Loucy (cell line): ENCODE measurements at regions not wholly inside any gene's neighbourhood (a gene's known extent, or its start where the extent isn't known, plus 50 kb on each side); places are given as distances from the start of the nearest gene placed in this dataset.

Experiments
- H2AFZ ChIP-seq: fragments of 200-600 bp; sonication (generic); 2 replicates; pipeline ENCODE4 v1.6.0; 2016; ENCODE audit warnings: antibody characterized with exemption, mild to moderate bottlenecking, low read length, moderate library complexity
- H3F3A ChIP-seq: fragments of 200-600 bp; 2 replicates; pipeline ENCODE4 v1.6.0; 2016; ENCODE audit warnings: antibody characterized with exemption, low read depth, mild to moderate bottlenecking
- H3K27me3 ChIP-seq: fragments of 200-600 bp; sonication (generic); 2 replicates; pipeline ENCODE4 v1.6.1; 2014; ENCODE audit warnings: low read length, mild to moderate bottlenecking; ENCODE audit not compliant: insufficient read depth, poor library complexity, severe bottlenecking
- H3K36me3 ChIP-seq: fragments of 200-600 bp; sonication (generic); 2 replicates; pipeline ENCODE4 v1.6.1; 2016; ENCODE audit warnings: low read length; ENCODE audit not compliant: insufficient read depth
- H3K4me1 ChIP-seq: fragments of 200-600 bp; sonication (generic); 2 replicates; pipeline ENCODE4 v1.5.1; 2014; ENCODE audit warnings: low read length, mild to moderate bottlenecking; ENCODE audit not compliant: insufficient read depth, poor library complexity, severe bottlenecking
- H3K4me2 ChIP-seq: fragments of 200-600 bp; sonication (generic); 2 replicates; pipeline ENCODE4 v1.6.0; 2014; ENCODE audit warnings: antibody characterized with exemption, low read length, low read depth, mild to moderate bottlenecking; ENCODE audit not compliant: poor library complexity, severe bottlenecking
- H3K4me3 ChIP-seq: fragments of 200-600 bp; sonication (generic); 2 replicates; pipeline ENCODE4 v1.5.1; 2014; ENCODE audit warnings: low read length, mild to moderate bottlenecking, mixed read lengths; ENCODE audit not compliant: poor library complexity, severe bottlenecking
- H3K79me2 ChIP-seq: fragments of 200-600 bp; sonication (generic); 2 replicates; pipeline ENCODE4 v1.6.1; 2014; ENCODE audit warnings: low read length; ENCODE audit not compliant: insufficient read depth
- H3K9ac ChIP-seq: fragments of 200-600 bp; sonication (generic); 2 replicates; pipeline ENCODE4 v1.6.0; 2014; ENCODE audit warnings: mild to moderate bottlenecking, low read depth, low read length, moderate library complexity; ENCODE audit not compliant: poor library complexity, severe bottlenecking
- H3K9me2 ChIP-seq: fragments of 200-600 bp; sonication (generic); replicated peaks from 2 replicates; pipeline ENCODE4 v1.6.1; 2016; ENCODE audit warnings: low read depth, low read length, mixed read lengths
- H3K9me3 ChIP-seq: fragments of 200-600 bp; sonication (generic); 2 replicates; pipeline ENCODE4 v1.6.1; 2014; ENCODE audit warnings: mild to moderate bottlenecking, antibody characterized with exemption, low read length, low read depth; ENCODE audit not compliant: insufficient read depth
- H4K20me1 ChIP-seq: fragments of 200-600 bp; sonication (generic); 2 replicates; pipeline ENCODE4 v1.6.0; 2014; ENCODE audit warnings: antibody characterized with exemption, low read length, mild to moderate bottlenecking; ENCODE audit not compliant: insufficient read depth, poor library complexity, severe bottlenecking
- EZH2phosphoT487 ChIP-seq: fragments of 200-600 bp; IDR thresholded peaks from 2 replicates; pipeline ENCODE4 v1.6.1; 2018; ENCODE audit warnings: antibody characterized with exemption, mild to moderate bottlenecking, moderate library complexity, borderline replicate concordance
- TF ChIP-seq, protein P1 (sequence below): fragments of 200-600 bp; sonication (generic); conservative IDR thresholded peaks from 2 replicates; pipeline ENCODE4 v1.5.1; 2014; ENCODE audit warnings: mild to moderate bottlenecking, antibody characterized with exemption, low read length

DNA sequence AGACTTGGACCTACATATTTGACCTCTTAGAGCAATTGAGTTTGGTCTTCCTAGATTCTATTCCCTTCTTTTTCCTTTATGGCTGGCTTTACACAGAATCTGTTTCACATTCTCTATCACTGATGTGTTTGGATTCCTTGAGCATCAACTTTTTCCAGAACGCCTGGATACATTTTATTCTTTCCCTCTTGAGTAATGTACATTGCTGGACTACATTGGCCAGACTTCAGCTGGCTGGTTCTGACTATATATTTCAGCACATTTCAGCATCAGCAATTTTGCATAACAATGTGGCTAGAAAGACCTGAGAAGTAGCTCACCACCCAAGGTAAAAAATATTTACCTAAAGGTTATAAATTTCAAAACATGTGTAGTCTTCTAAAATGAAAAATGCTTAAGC is 2198.2 kb upstream of the RAG2 start:
- Histone ChIP-seq H3K79me2 (no peaks in the 10 kb centered on the region), H3F3A (no peaks in the 10 kb centered on the region), H4K20me1 (no peaks in the 10 kb centered on the region), H3K9ac (no peak overlapping the region), H2AFZ (no peak overlapping the region), H3K27me3 (no peaks in the 10 kb centered on the region), H3K9me3 (no peaks in the 10 kb centered on the region), H3K9me2 (no peaks in the 10 kb centered on the region), H3K4me2 (no peak overlapping the region), H3K36me3 (no peaks in the 10 kb centered on the region), H3K4me3 (no peak overlapping the region), H3K4me1 (no peaks in the 10 kb centered on the region)
- no peak for TF ChIP-seq EZH2phosphoT487
- TF ChIP-seq, protein P1, sequence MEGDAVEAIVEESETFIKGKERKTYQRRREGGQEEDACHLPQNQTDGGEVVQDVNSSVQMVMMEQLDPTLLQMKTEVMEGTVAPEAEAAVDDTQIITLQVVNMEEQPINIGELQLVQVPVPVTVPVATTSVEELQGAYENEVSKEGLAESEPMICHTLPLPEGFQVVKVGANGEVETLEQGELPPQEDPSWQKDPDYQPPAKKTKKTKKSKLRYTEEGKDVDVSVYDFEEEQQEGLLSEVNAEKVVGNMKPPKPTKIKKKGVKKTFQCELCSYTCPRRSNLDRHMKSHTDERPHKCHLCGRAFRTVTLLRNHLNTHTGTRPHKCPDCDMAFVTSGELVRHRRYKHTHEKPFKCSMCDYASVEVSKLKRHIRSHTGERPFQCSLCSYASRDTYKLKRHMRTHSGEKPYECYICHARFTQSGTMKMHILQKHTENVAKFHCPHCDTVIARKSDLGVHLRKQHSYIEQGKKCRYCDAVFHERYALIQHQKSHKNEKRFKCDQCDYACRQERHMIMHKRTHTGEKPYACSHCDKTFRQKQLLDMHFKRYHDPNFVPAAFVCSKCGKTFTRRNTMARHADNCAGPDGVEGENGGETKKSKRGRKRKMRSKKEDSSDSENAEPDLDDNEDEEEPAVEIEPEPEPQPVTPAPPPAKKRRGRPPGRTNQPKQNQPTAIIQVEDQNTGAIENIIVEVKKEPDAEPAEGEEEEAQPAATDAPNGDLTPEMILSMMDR: no peak

DNA sequence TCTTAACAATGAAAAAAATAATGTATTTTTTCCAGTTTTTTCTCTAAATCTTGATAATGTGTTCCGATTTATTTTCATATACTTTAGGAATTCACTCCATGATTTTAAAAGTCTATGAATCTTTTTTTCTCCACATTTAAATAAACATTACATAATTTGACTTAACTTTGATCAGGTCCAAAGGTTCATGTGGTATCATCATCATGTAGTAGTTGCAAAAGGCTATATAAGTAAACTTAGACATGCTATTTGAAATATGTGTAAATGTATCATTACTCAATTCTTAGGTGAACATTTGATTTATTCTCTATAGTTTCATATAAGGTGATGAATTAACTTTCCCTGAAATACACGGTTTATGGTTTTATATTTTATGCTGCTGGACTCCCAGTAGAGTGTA is 2197.0 kb upstream of the RAG2 start:
- Histone ChIP-seq H3K36me3 (no peaks in the 10 kb centered on the region), H3K4me1 (no peaks in the 10 kb centered on the region), H3K4me2 (no peak overlapping the region), H3K79me2 (no peaks in the 10 kb centered on the region), H3K4me3 (no peak overlapping the region), H3K9me3 (no peaks in the 10 kb centered on the region), H3K9ac (no peak overlapping the region), H3K9me2 (no peaks in the 10 kb centered on the region), H4K20me1 (no peaks in the 10 kb centered on the region), H2AFZ (no peak overlapping the region), H3F3A (no peaks in the 10 kb centered on the region), H3K27me3 (no peaks in the 10 kb centered on the region)
- TF ChIP-seq EZH2phosphoT487: no peak
- TF ChIP-seq, protein P1: no peak

DNA sequence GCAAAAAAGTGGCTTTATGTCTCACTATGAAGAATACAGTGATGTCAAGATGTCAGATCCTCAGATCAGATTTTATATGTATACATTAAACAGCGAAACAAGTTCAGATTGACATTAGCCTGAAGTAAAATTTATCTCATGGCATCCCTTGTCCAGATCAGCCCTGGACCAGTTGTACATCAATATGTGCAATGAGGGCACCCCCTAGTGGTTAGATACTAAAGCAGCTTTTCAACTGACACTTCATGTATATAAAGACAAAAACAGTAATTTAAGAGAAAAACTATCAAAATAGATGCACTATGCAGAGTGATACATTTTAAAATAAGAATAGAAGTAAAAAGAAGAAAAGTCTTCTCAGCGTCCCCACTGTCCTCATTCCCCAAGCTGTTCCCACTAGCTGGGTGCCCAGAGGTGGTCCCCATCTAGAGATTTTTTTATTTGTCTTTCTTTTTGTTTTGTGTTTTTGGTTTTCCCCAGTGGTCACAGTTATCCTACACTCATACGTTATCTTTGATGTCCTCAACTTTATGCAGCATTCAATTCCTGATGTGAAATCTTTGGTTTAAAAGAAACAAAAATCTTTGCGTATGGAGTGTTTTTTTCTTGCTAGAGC is 2193.4 kb upstream of the RAG2 start:
- TF ChIP-seq, protein P1: peak; percentile 94
- no peak for TF ChIP-seq EZH2phosphoT487
- no peak overlapping the region for H3K9ac ChIP-seq
- no peak overlapping the region for H3K4me3 ChIP-seq
- no peak overlapping the region for H3K4me2 ChIP-seq
- no peaks in the 10 kb centered on the region for H3K36me3 ChIP-seq
- H3F3A ChIP-seq: no peaks in the 10 kb centered on the region
- H3K9me3 ChIP-seq: no peaks in the 10 kb centered on the region
- H3K79me2 ChIP-seq: no peaks in the 10 kb centered on the region
- no peaks in the 10 kb centered on the region for H3K4me1 ChIP-seq
- no peaks in the 10 kb centered on the region for H3K27me3 ChIP-seq
- no peak overlapping the region for H2AFZ ChIP-seq
- H3K9me2 ChIP-seq: no peaks in the 10 kb centered on the region
- H4K20me1 ChIP-seq: no peaks in the 10 kb centered on the region
